GM12872 (cell line): ENCODE measurements at regions not wholly inside any gene's neighbourhood (a gene's known extent, or its start where the extent isn't known, plus 50 kb on each side); places are given as distances from the start of the nearest gene placed in this dataset.

Experiments
- TF ChIP-seq, protein P1 (sequence below): IDR thresholded peaks from 3 replicates; pipeline ENCODE4 v1.5.1; 2011; ENCODE audit warnings: low read depth, mild to moderate bottlenecking, low read length, moderate library complexity; ENCODE audit not compliant: insufficient read depth

DNA sequence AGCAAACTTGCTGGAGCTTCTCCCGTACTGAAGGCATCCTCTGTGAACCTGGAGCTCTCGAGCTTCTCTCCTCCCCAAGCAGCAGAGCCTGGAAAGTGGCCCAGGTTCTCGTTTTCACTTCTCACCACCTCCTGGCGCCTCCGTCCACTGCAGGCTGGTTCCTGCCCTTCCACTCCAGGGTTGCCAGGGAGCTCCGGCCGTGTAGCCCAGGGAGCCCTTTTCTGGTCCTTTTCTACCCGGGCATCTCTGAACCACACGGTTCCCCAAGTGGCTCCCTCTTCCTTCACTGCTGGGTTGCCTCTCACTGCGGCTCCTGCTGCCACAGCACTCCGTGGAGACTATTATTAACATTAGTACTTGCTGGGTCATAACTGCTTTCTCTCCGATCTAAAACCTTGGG is 208.6 kb upstream of the PPP2R2D start:
- TF ChIP-seq, protein P1, sequence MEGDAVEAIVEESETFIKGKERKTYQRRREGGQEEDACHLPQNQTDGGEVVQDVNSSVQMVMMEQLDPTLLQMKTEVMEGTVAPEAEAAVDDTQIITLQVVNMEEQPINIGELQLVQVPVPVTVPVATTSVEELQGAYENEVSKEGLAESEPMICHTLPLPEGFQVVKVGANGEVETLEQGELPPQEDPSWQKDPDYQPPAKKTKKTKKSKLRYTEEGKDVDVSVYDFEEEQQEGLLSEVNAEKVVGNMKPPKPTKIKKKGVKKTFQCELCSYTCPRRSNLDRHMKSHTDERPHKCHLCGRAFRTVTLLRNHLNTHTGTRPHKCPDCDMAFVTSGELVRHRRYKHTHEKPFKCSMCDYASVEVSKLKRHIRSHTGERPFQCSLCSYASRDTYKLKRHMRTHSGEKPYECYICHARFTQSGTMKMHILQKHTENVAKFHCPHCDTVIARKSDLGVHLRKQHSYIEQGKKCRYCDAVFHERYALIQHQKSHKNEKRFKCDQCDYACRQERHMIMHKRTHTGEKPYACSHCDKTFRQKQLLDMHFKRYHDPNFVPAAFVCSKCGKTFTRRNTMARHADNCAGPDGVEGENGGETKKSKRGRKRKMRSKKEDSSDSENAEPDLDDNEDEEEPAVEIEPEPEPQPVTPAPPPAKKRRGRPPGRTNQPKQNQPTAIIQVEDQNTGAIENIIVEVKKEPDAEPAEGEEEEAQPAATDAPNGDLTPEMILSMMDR, result no peak

DNA sequence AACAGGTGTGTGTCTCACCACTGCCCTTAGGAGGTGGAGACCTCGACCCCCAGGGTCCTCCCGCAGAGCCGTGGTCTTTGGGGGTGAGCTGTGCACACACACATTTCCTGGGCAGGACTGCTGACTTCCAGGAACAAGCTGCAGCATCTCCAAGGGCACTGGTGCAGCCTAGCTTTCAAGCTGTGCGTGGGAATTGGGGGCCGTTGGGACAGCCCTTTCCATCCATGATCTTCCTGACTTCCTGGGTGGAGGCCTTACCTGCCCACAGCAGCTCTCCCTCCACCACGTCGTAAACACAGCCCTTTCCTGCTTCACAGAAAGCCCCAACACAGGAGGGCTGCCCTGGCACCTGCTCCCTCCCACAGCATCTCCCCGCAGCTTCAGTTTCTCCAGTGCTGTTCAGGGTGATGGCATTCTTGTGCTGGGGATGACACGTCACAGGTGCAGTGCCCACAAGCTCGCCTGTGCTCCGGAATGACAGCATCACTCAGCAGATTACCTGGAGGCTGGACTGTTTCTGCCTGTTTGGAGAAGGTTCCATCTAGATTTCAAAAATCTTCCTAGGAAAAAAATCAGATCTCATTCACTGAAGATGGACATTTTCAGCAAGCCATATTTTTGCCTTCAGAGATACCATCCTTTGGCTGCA is 208.0 kb upstream of the PPP2R2D start:
- TF ChIP-seq, protein P1, result no peak

DNA sequence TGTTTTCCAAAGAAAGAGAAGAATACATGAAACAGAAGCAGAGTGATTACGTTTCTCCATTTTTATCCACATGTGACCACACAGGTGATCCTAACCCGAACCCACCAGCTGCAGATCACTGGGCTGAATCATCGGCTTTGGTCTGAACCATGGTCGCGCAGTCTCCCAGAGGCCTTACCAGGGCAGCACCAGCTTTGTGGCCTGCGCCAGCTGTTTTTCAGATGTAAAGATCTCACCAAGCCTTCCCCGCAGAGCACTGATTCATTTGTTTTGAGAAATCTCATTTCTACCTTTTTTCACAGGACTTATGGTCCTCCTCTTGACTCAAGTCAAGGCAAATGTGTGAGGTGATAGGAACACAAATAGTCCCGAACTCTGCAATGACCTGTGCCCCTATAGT is 207.0 kb upstream of the PPP2R2D start:
- TF ChIP-seq, protein P1, result no peak

DNA sequence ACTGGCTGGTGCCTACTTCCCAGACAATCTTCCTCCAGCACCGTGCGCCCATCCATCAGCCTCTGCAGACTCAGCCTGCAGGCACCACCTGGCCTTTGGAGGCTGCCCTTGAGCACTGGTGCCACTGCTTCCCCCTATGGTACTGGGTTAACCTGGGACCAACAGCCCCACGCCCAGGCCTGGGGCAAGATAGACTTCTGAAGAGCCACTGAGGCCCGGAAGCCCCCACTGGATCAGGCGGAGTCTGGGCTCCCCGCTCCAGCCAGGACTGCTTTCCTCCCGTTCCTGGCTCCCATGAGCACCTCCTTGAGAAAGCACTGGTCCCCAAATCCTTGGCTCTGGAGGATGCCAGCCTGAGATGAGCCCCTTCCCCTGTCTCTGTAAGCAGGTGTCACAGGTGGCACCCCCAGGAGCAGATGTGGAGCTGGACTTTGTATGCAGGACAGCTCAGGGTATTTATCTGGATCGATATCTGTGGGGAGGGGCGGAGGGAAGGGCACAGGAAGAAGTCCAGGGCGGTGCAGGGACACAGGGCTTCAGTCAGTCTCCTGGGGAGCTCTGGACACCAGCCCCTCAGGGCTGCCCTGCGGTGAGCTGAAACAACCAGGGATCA is 206.5 kb upstream of the PPP2R2D start:
- TF ChIP-seq, protein P1, result no peak

DNA sequence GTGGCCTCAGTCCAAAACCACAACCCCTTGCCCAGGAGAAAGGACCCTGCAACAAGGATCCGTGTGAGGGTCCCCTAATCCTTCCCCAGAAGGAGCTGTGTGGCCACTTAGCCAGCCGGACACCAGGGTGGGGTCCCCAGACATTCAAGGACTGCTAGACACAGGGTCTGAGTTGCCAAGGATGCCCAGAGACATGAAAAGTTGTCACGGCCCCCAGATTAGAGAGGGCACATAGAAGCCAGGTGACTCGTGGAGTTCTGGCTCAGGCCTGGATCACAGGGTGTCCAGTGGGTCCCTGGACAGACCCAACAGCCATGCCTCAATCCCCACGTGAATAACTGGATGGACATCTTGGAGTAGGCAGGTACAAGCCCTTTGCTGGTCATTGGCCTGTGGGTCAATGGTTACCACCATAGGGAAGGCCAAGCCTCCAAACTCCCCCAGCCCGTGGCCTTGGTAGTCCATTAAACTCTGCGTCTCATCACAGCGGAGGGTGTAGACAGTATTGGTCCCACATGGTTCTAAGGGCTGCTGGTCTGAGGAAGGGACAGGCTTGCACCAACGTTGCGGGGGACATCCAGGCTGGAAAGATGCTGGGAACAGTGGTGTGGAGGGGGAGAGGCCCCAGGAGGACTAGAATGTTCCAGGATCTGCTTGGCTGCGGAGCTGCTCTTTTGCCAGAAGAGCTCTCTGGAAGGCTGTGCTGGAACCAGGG is 205.9 kb upstream of the PPP2R2D start:
- TF ChIP-seq, protein P1, result no peak

DNA sequence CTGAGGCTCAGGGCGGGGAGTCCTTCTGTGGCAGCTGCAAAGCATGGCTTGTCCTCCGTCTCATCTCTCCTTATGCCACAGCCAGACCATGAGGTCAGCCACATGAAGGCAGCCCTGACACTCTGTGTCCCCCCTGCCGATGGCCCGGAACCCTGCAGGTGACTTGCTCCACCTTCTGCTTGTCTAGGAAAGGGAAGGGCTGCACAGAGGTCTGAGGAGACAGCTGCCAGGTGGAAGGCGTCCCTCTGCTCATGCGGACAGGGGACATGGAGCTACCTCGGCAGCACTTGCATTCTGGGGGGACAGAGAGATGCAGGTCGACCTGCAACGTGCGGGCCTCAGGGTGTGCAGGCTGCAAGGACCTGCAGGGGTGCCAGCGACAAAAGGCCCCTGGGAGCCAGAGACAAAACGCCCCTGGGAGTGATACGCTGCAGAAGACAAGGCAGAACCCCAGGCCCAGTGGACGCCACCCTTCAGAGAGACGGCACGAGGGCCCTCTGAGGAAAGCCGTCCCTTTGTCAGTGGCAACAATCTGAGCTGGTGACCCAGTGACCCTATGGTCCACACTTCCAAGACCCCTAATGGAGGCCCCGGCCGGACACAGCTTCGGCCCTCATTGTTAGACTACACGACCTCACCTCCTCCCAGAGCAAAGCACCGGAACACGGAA is 205.2 kb upstream of the PPP2R2D start:
- TF ChIP-seq, protein P1, result no peak

DNA sequence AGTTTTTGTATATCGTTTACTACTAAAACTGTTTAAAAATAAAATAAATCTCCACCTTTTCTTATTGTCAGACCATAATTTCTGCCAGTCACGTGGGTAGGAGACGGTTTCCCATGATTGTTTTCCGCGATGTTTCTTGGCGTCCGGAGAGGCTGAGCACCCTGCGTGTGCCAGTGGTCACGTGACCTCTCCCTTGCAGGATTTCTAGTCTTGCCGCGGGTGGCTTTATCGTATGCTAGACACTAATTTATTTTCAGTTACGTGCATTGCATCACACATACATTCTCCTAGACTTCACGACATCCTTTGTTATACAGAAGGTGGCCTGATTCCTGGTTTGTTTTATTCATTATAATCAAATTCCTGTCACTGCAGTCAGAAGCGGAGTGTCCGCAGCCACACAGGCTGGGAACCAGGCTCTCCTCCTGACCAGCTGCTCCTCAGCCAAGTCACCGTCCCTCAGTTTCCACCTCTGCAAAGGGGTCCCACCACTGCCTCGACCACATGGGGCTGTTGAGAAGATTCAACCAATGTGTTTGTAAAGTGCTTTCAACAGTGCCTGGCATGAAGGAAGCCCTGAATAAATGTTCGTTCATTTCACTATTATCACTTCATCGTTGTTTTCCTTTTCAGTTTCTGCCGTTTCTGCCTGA is 203.2 kb upstream of the PPP2R2D start:
- TF ChIP-seq, protein P1, result no peak
